ENCODE measurements at regions not wholly inside any gene's neighbourhood (a gene's known extent, or its start where the extent isn't known, plus 50 kb on each side); places are given as distances from the start of the nearest gene placed in this dataset.

DNA sequence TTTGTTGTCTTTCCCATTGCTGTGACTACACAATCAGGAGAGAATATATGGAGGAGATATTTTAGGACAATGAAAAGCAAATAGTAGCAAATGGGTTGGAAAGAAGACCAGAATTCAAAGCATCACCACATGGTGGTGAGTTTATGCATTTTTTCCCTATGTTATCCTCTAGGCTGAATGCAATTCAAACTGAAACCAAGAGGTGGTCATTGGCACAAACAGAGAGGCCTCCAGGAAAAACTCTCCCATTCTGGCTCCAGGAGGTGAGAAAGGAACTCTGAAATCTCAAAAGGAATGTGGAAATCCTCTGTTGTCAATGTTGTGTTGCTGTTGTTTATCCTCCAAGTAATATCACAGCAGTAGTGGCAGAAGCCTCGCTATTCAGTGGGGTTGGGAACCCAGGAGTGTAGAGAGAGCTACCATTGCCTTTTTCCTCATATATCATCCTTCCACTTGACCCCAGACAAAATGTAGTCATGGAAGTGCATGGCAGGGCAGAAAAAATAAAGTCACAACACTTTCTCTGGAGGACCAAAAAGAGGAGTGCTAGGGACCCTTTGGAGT is 819.1 kb downstream of the GRID1 start:
- no peak for DNase-seq (ENCODE audit: low spot score)

DNA sequence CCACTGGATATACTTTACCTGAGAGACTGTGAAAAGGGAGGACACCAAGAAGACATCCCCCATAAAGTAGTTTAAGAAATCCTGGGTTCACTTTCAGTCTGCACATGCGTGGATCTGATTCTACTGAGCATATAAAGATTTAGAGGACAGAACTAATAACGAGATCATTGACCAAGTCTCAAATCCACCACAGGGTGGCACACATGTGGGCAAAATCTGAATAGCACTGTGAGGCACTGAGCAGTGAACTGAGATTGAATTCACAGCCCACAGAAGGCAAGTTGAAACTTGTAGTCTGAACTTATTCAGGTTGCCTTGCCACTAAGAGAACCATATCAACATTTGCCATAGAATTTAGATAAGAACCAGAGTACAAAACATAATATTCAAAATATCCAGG is 818.6 kb downstream of the GRID1 start:
- peak; percentile 49 for DNase-seq (ENCODE audit: low spot score)

All from AG08395 (cell line).